Lower leg skin (tissue), 3 donors: ENCODE measurements at regions not wholly inside any gene's neighbourhood (a gene's known extent, or its start where the extent isn't known, plus 50 kb on each side); places are given as distances from the start of the nearest gene placed in this dataset.

ENCODE experiments used
- POLR2A ChIP-seq, 2 donors: fragments of 450-650 bp; IDR thresholded peaks; one replicate each; pipeline ENCODE4 v1.6.1; 2016 to 2017; ENCODE audit warnings: antibody characterized with exemption in 2 of 2, mild to moderate bottlenecking in 1 of 2, moderate library complexity in 1 of 2
- TF ChIP-seq, protein P1 (sequence below), 3 donors: fragments of 450-650 bp; IDR thresholded peaks; one replicate each; pipeline ENCODE4 v1.5.1; 2016; ENCODE audit warnings: antibody characterized with exemption in 3 of 3, mild to moderate bottlenecking in 3 of 3, moderate library complexity in 2 of 3

DNA sequence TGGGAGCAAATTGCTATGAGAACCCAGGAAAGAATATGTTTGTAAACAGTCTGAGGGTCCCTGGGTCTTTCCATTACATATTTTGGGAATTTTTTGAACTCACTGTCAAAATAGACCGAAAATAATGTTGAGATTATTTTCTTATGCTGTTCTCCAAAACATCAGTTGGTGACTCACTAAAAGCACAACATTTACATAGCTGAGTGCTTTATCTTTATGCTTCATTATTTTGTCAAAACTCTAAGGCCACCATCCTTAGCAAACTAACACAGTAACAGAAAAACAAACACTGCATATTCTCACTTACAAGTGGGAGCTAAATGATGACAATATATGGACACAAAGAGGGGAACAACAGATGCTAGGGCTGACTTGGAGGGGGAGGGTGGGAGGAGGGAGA is 459.3 kb downstream of the ADGRL2 start:
- TF ChIP-seq, protein P1, sequence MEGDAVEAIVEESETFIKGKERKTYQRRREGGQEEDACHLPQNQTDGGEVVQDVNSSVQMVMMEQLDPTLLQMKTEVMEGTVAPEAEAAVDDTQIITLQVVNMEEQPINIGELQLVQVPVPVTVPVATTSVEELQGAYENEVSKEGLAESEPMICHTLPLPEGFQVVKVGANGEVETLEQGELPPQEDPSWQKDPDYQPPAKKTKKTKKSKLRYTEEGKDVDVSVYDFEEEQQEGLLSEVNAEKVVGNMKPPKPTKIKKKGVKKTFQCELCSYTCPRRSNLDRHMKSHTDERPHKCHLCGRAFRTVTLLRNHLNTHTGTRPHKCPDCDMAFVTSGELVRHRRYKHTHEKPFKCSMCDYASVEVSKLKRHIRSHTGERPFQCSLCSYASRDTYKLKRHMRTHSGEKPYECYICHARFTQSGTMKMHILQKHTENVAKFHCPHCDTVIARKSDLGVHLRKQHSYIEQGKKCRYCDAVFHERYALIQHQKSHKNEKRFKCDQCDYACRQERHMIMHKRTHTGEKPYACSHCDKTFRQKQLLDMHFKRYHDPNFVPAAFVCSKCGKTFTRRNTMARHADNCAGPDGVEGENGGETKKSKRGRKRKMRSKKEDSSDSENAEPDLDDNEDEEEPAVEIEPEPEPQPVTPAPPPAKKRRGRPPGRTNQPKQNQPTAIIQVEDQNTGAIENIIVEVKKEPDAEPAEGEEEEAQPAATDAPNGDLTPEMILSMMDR (IDR thresholded peaks at IDR 0.05) = no peak
- TF ChIP-seq POLR2A (IDR thresholded peaks at IDR 0.05) = no peak
